ENCODE measurements at regions not wholly inside any gene's neighbourhood (a gene's known extent, or its start where the extent isn't known, plus 50 kb on each side); places are given as distances from the start of the nearest gene placed in this dataset.
"Not testable (repeated sequence)": the region's sequence is repeated elsewhere in the genome, so short reads cannot be mapped to it uniquely, and the experiment has no call there.

DNA sequence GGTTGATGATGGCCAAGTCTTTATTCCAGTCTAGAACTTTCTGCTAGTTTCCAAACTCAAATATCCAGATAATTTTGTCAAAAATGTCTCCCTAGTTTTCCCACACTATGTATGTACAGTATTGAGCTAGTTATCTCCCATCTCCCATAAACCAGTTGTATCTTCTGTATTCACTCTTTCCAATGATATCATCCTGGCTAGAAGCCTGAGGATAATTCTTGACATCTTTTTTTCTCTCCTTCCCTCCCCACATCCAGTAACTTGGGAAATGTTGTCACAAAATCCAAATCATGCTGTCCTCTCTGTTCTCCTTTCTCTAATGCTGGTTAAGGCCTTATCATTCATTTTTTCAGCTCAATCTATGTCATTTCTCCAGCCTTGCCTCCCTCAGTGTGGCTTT is 553.8 kb upstream of the FANCL start:
- DNase-seq, result no peak

DNA sequence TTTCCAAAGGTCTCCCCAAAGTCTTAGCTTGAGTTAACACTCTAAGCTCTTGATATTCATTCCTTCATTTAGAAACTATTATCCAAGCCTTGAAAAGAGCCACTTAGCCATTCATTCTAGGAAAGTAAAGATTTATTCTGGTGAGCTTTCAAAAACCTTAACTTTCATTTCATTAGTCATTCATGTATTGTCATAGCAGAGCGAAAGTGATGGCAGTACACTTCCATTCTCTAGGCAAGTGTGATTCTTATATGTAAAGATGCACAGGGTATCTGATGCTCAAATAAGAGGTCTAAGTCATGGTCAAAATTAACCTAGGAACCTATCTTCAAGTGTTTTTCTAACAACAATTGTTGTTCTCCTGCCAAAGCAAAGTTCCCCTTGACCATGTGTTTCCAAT is 553.0 kb upstream of the FANCL start:
- no peak for DNase-seq

DNA sequence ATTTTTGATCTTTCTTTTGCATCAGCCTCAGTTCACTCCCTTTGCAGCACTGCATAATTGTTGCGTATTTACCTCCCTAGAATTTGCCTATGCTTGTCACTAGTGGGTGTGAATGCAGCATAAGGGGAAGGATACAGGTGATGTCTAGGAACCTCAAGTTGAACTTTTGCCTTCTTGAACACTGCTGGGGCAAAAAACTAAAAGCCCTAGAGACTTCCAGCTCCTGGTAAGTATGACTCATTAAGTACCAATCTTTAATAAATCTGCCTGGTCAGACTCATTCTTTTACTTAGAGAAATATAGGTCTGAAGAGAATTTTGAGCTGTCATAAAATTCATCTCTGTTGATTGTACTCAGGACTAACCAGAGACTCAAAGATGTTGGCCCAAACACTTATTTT is 547.3 kb upstream of the FANCL start:
- no peak for DNase-seq

DNA sequence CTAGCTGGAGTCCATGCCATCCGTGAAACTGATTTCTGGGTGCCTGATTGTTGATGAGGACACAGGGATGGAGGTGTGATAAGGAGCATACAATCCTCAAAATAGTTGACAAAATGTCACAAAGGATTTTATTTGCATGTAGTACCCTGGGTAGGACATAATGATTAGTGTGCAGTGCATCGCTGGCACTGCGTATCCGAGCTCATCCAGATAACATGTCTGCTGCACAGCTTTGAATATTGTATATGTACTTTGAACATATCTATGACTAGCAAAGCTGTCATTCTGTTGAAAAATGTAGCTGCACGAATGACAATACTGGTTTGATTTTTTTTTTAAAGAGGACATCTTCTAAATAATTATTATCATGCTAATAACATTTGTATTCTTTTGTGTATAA is 529.7 kb upstream of the FANCL start:
- no peak for DNase-seq

DNA sequence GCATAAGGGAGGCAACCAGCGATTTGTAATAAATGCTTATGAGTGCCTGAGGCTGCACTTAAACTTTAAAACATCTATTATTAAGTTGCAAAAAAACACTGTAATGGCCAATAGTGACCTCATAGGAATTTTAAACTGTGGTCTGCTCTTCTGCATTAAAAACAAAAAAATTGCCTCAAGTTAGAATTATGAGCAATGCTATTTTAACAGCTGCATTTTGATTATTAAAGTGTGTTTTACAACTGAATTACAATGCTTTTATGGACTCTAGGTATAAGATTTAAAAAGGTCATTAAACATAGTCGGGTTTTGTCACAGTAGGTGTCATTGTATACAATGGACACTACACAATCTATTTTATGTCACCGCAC is 528.7 kb upstream of the FANCL start:
- no peak for DNase-seq

DNA sequence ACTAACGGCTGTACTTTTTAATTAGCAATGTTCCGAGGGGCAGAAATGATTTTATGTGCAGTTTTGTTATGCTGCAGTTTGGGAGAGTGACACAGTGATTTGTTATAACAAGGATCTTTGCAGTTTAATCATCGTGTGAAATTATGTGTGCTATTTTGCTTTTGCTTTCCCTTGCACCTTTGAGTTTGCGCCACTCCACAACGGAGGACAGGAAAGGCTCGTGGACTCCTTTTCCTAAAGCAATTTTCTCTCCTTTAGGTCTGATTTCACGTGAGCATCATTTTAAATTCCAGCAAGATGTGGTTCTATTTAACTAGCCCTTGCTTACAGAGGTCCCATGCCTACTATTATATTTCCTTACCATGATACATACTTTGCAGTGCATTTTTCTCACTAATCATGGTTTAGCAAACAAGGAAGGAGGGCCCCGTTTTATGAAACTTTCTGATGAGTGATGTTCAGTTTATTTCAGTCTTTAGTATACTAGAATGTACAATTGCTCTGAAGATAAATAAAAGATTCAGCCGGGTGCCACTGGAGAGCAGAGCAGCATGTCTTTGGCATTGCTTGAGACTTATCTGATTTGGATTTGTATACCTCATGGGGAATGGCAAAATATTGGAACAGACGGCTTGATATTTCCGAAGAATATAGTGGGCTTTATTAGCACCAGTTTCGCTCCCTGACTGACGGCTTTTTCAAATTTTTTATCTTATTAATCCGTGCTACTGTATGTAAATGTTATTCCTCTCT is 528.2 kb upstream of the FANCL start:
- no peak for DNase-seq

DNA sequence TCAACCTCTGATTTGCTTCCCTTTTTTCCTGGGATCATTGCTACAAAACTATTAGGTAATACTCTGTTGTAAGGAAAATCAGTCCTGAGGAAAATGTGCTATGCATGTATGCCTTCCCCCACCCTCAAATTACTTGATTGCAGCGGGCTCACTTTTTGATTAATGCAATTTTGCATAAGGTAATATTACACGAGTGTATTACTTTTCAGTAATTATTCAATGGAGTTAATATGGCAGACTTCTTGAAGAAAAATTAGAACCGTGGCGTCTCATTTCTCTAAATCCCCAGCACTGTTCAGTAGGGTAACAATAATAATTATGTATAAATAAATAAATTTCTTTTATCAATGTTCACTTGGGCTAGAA is 527.6 kb upstream of the FANCL start:
- DNase-seq, result no peak

DNA sequence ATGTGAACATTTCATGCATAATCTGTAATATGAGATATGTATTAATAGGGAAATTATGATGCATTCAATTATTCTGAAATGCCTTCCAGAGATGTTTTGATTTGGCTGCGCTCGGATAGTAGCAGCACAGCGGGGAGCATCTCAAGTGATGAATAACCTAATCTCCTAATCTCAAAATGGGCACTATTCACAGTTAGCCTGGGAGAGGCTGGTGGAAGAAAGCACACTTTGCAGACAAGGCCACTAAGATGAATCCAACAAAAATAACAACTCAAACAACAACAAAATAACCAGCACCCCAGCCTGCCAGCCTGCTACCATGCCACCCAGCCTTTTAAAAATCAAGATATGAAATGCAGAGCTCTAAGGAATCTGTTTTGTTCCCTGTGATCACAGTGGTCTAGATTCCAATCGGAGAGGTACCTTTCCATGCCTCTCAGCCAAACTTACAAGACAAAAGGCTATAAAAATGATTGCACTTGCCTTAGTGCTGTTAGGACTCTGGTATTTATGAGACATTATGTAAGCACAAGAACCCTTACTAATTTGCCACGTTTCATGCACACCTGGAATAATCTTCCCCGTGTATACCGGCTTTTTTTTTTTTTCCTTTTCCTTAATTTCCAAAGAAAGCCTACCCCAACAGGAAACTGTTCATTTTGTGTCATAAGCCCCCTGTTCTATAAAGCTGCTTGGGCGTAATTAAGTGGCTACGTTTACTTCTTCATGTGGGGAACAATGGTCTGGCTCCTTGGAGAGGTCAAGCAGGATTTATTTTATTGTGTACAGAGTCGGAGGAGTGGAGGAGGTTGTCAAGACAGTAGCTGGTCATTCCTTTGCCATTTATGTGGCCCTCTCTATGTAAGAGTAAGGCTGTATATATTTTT is 526.9 kb upstream of the FANCL start:
- no peak for DNase-seq

DNA sequence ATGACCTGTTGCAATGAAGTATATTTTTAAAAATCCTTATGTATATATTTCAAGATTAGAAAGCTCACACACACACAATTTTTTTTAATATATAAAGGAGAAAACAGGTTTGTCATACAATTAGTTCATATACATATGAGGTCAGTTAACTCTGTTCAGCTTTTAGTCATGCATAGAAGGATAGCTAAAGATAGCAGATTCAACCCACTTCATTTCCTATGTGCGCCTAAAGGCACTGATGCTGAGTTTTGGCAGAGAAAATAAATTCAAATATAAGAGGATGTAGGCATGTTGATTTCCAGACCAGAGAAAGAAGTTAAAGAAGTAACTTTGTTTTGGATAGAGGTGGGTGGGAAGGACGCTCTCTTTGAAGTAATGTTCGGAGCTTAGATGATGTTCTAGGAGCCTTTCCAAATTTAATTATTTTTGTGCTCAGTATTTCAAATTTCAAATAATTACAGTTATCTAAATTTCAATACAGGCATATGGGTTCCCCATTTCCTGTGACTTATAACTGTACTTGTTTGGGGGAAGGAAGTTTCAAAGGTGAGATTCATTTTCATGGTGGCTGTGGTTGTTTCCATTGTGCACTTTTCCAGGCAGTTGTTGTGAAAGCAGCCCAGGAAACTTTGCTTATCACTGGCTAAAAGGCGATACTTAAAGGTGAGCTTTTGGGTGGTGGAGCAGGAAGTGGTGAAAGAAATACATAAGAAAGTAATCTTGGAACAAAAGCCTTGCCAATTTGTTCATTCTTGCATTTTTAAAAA is 523.4 kb upstream of the FANCL start:
- no peak for DNase-seq

DNA sequence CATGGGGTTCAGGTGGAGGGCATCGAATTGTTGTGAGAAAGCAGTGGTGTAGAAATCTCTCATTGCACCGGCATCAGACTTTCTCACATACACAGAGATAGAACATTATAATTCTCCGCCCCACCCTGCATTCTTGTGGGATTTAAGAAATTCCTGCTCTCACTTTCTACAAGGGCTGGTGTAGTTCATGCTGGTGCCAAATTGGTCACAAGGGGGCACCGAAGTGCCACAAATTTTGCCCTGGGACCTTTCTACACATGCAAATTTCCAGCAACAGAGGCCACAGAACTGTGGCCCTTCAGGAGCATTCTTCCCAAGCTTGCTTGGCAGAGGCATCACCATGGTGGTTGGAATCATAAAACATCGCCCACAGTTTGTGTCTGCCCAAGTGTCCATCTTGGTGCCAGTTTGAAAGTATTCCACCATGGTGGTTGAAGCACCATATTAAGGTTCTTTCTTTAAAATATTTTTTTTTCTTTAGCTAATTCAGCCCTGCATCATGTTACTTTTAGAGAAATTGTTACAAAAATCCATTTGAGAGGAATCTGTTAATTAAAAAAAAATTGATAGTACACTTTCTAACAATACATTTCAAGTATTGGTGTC is 521.2 kb upstream of the FANCL start:
- peak; percentile 39 to 62 for DNase-seq

DNA sequence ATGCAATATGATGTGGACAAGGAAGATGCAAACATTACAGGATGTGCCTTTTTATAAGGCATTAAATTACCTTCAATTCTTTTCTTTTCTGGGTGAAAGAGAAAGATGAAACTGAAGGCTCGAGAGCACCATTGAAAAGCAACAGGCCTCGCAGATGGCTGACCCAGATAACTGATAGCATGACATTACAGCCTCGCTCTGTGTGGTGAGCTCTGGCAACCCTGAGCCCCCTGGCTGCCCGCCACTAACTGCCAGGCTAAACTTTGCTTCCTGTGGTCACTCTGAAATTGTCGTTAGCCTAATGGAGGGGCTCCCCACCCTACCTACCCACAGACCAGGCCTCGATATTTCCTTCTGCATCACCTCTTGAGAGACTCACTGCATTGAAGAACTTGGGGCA is 516.8 kb upstream of the FANCL start:
- no peak for DNase-seq

DNA sequence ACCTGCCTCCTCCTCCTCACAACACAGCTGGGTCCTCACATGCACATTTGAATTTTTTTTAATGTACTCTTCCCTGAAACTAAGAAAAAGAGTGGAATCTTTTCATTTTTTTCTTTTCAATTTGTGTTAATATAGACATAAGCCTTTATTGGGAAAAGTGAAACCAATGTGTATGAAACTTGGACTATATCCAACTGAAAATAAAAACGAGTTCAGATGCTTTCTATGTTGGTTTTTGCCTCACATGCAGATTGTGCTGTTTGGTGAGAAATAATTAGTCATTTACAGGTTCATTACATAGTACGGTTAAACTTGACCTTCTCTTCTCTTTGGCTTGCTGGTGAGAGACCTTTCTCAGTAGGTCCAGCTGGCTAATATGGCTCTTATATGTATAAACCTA is 515.2 kb upstream of the FANCL start:
- no peak for DNase-seq

DNA sequence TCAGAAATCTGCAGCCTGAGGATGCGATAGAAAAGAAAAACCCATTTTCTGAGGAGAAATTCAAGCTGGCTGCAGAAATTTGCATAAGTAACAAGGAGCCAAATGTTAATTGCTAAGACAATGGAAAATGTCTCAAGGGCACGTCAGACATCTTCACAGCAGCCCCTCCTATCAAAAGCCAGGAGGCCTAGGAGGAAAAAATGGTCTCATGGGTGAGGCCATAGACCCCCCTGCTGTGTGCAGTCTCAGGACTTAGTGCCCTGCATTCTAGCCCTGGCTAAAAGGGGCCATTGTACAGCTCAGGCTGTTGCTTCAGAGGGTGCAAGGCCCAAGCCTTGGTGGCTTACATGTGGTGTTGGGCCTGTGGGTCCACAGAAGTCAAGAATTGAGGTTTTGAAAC is 511.4 kb upstream of the FANCL start:
- DNase-seq, result not testable (repeated sequence)

DNA sequence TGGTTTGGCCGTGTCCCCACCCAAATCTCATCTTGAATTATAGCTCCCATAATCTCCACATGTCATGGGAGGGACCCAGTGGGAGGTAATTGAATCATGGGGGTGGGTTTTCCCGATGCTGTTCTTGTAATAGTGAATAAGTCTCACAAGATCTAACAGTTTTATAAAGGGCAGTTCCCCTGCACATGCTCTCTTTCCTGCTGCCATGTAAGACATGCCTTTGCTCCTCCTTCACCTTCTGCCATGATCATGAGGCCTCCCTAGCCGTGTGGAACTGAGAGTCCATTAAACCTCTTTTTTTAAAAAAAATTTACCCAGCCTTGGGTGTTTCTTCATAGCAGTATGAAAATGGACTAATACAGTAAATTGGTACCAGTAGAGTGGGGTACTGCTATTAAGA is 510.6 kb upstream of the FANCL start:
- DNase-seq, result not testable (repeated sequence)

DNA sequence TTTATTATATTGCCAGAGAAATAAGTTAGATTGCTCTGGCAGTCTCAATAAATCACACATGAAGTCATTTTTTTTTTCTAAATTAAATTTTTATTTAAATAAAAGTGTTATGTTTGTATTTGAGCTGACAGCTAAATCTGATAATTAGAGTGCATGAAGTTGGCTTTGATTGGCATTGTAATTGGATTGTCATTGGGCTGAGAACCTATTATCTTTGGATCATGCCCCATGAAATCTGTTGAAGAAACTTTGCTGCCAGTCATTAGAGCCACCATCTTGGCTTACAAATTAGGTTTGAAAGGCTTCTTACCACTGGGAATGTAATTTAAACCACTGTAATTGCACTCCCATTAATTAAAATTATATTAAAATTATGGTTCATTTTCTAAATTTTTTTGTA is 507.9 kb upstream of the FANCL start:
- no peak for DNase-seq

DNA sequence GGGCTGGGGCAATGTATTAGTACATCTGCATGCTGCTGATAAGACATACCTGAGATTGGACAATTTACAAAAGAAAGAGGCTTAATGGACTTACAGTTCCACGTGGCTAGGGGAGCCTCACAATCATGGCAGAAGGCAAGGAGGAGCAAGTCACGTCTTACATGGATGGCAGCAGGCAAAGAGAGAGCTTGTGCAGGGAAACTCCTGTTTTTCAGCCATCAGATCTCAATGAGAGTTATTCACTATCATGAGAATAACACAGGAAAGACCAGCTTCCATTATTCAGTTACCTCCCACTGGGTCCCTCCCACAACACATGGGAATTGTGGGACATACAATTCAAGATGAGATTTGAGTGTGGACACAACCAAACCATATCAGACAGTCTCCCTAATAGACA is 504.2 kb upstream of the FANCL start:
- not testable (repeated sequence) for DNase-seq

DNA sequence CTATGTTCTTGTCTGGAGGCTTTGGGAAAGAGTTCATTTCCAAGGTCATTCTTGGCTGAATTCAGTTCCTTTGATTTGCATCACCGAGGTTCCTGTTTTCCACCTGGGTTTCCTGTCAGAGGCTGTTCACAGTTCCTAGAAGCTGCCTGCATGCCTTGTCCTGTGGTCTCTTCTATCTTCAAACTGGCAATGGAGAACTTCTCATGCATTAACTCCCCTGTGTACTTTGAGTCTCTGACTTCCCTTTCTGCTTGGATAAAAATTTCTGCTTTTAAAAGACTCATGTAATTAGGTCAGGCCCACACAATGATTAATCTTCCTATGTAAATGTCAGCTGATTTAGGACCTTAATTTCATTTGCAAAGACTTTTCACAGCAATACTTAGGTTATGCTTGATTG is 499.3 kb upstream of the FANCL start:
- DNase-seq, result peak; percentile 11 to 18

DNA sequence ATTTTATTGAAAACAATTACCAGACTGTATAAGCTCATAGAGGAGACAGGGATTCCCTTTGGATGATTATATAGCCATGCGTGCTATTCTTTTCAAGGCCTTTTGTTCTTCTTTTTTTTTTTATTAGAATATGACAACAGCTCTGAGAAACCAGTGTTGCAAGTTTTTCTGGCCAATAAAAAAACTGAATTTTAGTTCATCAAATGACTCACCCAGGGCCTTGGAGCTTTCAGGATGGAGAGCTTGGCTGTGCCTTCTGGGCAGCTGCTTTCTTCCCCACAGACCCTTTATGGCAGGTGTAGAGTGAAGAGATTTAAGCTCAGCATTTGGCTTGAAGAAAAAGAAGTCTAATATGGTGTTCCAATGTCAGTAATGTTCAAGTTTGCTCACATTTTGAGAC is 497.9 kb upstream of the FANCL start:
- DNase-seq, result no peak

DNA sequence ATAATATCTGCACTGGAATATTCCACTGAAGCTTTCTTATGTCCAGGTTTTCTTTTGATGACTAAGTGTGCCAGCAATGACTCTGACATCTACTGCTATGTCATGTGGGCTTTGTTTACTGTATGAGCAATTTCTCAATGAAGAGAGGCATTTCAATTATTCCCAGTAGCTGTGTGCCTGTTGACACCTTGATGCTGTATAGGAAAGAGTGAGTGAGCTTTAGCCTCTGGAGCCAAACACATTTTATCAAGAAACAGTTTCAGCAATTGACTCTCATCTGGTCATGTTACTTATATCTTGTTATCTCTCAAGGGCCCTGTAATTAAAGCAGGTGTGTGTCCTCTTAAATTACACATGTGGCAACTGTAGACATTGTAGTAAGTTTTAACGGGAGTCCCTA is 493.2 kb upstream of the FANCL start:
- no peak for DNase-seq

DNA sequence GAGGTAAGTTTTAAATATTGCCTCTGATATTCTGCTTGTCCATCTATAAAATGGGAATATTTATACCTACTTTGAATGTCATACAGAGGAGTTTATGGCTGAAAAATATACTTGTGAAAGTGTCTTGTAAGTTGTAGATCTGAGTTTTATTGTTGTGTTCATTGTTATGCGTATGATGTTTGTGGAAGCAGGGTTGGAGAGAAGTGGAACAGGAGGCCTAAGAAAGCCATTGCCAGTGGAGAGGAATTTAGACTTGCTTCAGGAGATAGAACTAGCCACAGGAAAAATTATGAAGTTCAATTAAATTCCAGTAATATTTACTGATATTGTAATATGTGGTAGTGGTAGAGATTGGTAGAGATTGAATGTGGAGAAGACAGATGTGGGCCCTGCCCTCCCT is 491.9 kb upstream of the FANCL start:
- DNase-seq, result no peak

DNA sequence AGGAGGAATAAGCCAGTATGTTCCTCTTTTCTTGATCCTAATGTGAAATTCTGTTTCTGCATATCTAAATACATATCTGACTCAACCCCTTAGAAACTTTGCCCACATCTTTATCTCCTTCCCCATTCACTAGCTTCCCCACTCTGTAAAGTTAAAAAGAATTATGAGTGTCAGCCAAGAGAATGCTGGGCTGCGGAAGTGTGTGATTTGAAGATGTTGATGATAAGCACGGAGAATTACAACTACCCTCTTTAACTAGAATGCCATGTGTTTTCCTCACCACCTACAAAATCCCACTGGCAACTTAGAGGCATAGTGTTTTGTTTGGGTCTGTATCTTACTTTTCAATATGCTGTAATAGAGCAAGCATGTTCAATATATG is 490.4 kb upstream of the FANCL start:
- peak; percentile 68 to 71 for DNase-seq

DNA sequence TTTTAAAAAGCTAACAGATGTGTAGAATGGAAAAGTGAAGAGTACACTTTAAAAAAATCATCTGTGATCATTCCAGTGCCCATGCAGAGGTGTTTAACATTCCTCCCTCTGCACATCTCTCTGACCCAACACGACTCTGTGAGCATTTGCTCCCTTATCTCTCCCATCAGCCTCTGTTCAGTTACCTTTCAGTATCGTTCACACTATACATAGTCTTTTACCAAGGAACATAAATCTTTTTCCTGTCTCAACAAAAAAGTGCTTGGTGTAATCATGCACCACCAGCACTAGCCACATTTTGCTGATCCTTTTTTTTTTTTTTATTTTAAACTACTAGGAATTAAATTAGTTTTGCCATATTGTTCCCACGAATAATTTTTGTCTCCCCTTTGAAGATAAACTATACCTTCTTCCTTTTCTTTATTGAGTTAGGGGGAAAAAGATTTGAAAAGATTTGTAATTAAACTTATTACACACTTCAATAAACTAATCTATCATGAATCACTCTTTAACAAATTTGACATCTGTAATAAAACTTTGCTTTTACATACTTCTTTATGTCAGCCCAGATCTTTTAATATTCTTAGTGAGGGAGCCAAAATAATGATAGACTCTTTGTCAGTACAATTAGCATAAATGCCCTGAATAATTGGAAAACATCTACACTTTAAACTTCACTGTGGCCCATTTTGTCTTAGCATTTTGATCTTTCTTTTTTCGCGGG is 489.8 kb upstream of the FANCL start:
- no peak for DNase-seq

Data from Kasumi-1 (cell line).